ENCODE measurements at regions not wholly inside any gene's neighbourhood (a gene's known extent, or its start where the extent isn't known, plus 50 kb on each side); places are given as distances from the start of the nearest gene placed in this dataset.

DNA sequence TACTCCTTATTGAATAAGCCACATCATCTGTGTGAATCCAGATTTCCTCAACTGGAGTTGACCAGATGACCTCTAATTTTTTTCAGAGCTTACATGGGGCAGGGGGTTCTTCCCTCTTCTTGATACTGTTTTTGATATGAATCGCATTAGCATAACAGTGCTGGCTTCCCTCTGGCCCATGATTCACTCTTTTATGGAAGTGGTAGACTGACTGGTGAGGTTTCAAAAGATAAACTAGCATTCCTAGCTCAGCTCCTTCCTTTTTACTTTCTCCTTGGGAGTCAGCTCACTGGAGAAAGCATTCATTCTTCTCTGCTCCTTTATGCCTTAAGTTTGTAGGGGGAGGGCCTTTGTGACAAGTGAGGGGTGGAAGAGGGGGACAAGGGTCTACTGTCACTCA is 161.0 kb upstream of the FGF13 start:
- no peak overlapping the region for H3K23ac ChIP-seq (ENCODE audit: insufficient read length)
- H2AK5ac ChIP-seq (ENCODE audit: low read depth, low read length) = no peak overlapping the region
- no peaks in the 10 kb centered on the region for H3K9me3 ChIP-seq (ENCODE audit: insufficient read depth in 2 of 2, low read depth in 1 of 2, low read length in 1 of 2)
- no peak overlapping the region for H2BK15ac ChIP-seq (ENCODE audit: low read length)
- H4K5ac ChIP-seq (ENCODE audit: insufficient read length, low read depth, low read length) = no peak overlapping the region
- FAIRE-seq = no peak
- no peaks in the 10 kb centered on the region for H4K20me1 ChIP-seq (replicated peaks in 1 of 2; ENCODE audit: control insufficient read depth in 1 of 2, insufficient read depth in 2 of 2, low read length in 2 of 2)
- H3K79me1 ChIP-seq (ENCODE audit: low read depth, low read length) = no peaks in the 10 kb centered on the region
- no peaks in the 10 kb centered on the region for H3K4me1 ChIP-seq (replicated peaks in 1 of 4; ENCODE audit: control insufficient read depth in 3 of 4, insufficient read depth in 4 of 4, low read length in 3 of 4)
- DNase-seq (ENCODE audit: low read depth in 1 of 2, low spot score in 2 of 2) = no peak
- no peak overlapping the region for H2AFZ ChIP-seq (ENCODE audit: low read length)
- no peak overlapping the region for H3K4ac ChIP-seq (replicated peaks; ENCODE audit: insufficient read length, low read depth, low read length)
- H3K56ac ChIP-seq (replicated peaks; ENCODE audit: insufficient read length, low read depth, low read length) = no peak overlapping the region
- no peak overlapping the region for H2BK20ac ChIP-seq (ENCODE audit: low read length)
- ChIA-PET CTCF (ENCODE audit: partially characterized antibody) (interaction anchor here (0.5 to 0.8 kb wide), 3 partner anchors 12 to 246 kb away, joined by 3 read pairs; no protein-coding TSS in a partner anchor), POLR2A (ENCODE audit: partially characterized antibody) (no interaction called here)
- no peak overlapping the region for H3K4me3 ChIP-seq (ENCODE audit: extremely low read depth in 1 of 4, insufficient read depth in 2 of 4, low read depth in 3 of 4, low read length in 4 of 4)
- no peak overlapping the region for H3K14ac ChIP-seq (ENCODE audit: insufficient read length)
- no peak overlapping the region for H4K91ac ChIP-seq (replicated peaks; ENCODE audit: insufficient read length, low read length)
- H2BK12ac ChIP-seq (ENCODE audit: low read depth, low read length) = no peak overlapping the region
- H2BK120ac ChIP-seq (replicated peaks; ENCODE audit: low read depth, low read length) = no peak overlapping the region
- H3K36me3 ChIP-seq (ENCODE audit: control insufficient read depth in 2 of 4, insufficient read depth in 4 of 4, low read length in 3 of 4) = no peaks in the 10 kb centered on the region
- TF ChIP-seq CBX5 (IDR thresholded peaks at IDR 0.05; ENCODE audit: low read depth, low read length) (no peak), SIRT6 (IDR thresholded peaks at IDR 0.05; ENCODE audit: low read length) (no peak), JUN (IDR thresholded peaks at IDR 0.05; ENCODE audit: low read depth, low read length) (no peak), SP1 (IDR thresholded peaks at IDR 0.05; ENCODE audit: low read depth, low read length) (no peak), EZH2 (IDR thresholded peaks at IDR 0.05; ENCODE audit: low read depth, low read length, severe bottlenecking) (no peak), TBP (IDR thresholded peaks at IDR 0.05; ENCODE audit: low read depth, low read length) (no peak), FOSL1 (IDR thresholded peaks at IDR 0.05; ENCODE audit: insufficient read depth, low read depth, low read length) (no peak), MAX (IDR thresholded peaks at IDR 0.05) (no peak), CHD2 (IDR thresholded peaks at IDR 0.05; ENCODE audit: low read length) (no peak), TAF1 (IDR thresholded peaks at IDR 0.05; ENCODE audit: low read depth, low read length) (no peak), KDM4A (IDR thresholded peaks at IDR 0.05; ENCODE audit: low read depth, low read length, severe bottlenecking) (no peak), SRF (IDR thresholded peaks at IDR 0.05; ENCODE audit: low read depth, low read length) (no peak)
- TF ChIP-seq, protein P1, sequence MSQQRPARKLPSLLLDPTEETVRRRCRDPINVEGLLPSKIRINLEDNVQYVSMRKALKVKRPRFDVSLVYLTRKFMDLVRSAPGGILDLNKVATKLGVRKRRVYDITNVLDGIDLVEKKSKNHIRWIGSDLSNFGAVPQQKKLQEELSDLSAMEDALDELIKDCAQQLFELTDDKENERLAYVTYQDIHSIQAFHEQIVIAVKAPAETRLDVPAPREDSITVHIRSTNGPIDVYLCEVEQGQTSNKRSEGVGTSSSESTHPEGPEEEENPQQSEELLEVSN (IDR thresholded peaks at IDR 0.05) = no peak
- TF ChIP-seq, protein P2, sequence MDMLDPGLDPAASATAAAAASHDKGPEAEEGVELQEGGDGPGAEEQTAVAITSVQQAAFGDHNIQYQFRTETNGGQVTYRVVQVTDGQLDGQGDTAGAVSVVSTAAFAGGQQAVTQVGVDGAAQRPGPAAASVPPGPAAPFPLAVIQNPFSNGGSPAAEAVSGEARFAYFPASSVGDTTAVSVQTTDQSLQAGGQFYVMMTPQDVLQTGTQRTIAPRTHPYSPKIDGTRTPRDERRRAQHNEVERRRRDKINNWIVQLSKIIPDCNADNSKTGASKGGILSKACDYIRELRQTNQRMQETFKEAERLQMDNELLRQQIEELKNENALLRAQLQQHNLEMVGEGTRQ (IDR thresholded peaks at IDR 0.05; ENCODE audit: low read length) = no peak
- H3K23me2 ChIP-seq (ENCODE audit: low read depth, low read length) = no peaks in the 10 kb centered on the region
- no peak overlapping the region for H3K9ac ChIP-seq (replicated peaks in 1 of 4; ENCODE audit: extremely low read depth in 1 of 4, low read depth in 3 of 4, low read length in 3 of 4)
- 80% methylated on average over 1 of the region's 1 CpG; no CpG with 5 or more reads in 1 of the 2 experiments for WGBS, 2 experiments (ENCODE audit: extremely low coverage in 1 of 2, insufficient coverage in 1 of 2, insufficient read length in 1 of 2, insufficient replicate concordance in 2 of 2, low coverage in 1 of 2, low lambda C conversion rate in 2 of 2, missing lambda C conversion rate in 1 of 2)
- H3K27ac ChIP-seq (ENCODE audit: low read depth, low read length) = no peak overlapping the region
- no peak overlapping the region for H2BK5ac ChIP-seq (ENCODE audit: low read depth, low read length)
- H4K8ac ChIP-seq (ENCODE audit: extremely low read depth, insufficient read depth, low read length) = no peak overlapping the region
- H3K4me2 ChIP-seq (ENCODE audit: insufficient read depth in 1 of 2, low read depth in 2 of 2, low read length in 2 of 2) = no peak overlapping the region
- H3K79me2 ChIP-seq (ENCODE audit: control insufficient read depth in 1 of 2, insufficient read depth in 2 of 2, low read length in 2 of 2) = no peaks in the 10 kb centered on the region
- no peaks in the 10 kb centered on the region for H3K27me3 ChIP-seq (replicated peaks in 1 of 4; ENCODE audit: control insufficient read depth in 3 of 4, extremely low read depth in 1 of 4, insufficient read depth in 3 of 4, low read length in 3 of 4)
- H3K18ac ChIP-seq (ENCODE audit: extremely low read depth, low read length) = no peak overlapping the region
